Calu3 (cell line): ENCODE measurements at regions not wholly inside any gene's neighbourhood (a gene's known extent, or its start where the extent isn't known, plus 50 kb on each side); places are given as distances from the start of the nearest gene placed in this dataset.

Source experiments
- BruUV-seq: library from RNA; stranded (reverse); fragments of 400-500 nt; replicated peaks from 2 replicates; lab custom pipeline; 2021; lab: Mats Ljungman, UMichigan
- CTCF ChIA-PET: fragments of 300-600 bp; sonication (Branson Sonifier 250); formaldehyde crosslinking; loops from one replicate; lab custom pipeline; 2022; ENCODE audit warnings: antibody characterized with exemption; lab: Charles Lee
- DNase-seq: peaks from one replicate; pipeline ENCODE4 v3.0.0; 2022
- H3K27ac Mint-ChIP-seq: one replicate; pipeline ENCODE4 v1.8.0; 2022; ENCODE audit warnings: mixed read lengths; ENCODE audit not compliant: unreplicated experiment
- H3K27me3 Mint-ChIP-seq: one replicate; pipeline ENCODE4 v1.8.0; 2022; ENCODE audit warnings: mixed read lengths; ENCODE audit not compliant: unreplicated experiment
- H3K36me3 Mint-ChIP-seq: one replicate; pipeline ENCODE4 v1.8.0; 2022; ENCODE audit warnings: mild to moderate bottlenecking, moderate library complexity, mixed read lengths; ENCODE audit not compliant: insufficient read depth, unreplicated experiment
- H3K4me1 Mint-ChIP-seq: one replicate; pipeline ENCODE4 v1.8.0; 2022; ENCODE audit warnings: mild to moderate bottlenecking, low read depth, mixed read lengths; ENCODE audit not compliant: unreplicated experiment
- H3K4me3 Mint-ChIP-seq: one replicate; pipeline ENCODE4 v1.8.0; 2022; ENCODE audit warnings: mild to moderate bottlenecking, low read depth, moderate library complexity, mixed read lengths; ENCODE audit not compliant: unreplicated experiment
- H3K9me3 Mint-ChIP-seq: one replicate; pipeline ENCODE4 v1.8.0; 2022; ENCODE audit warnings: low read depth, mixed read lengths; ENCODE audit not compliant: unreplicated experiment
- CTCF ChIP-seq: fragments of 200-600 bp; IDR thresholded peaks from one replicate; pipeline ENCODE4 v1.8.0; 2022; ENCODE audit warnings: antibody characterized with exemption; ENCODE audit not compliant: unreplicated experiment
- intact Hi-C: fragments of 100-400 bp; cut with micrococcal nuclease; formaldehyde crosslinking; loops from one replicate; pipeline ENCODE4 v1.10.0; 2022; ENCODE audit not compliant: unreplicated experiment

- CTCF ChIA-PET, result no interaction called here
- Mint-ChIP-seq H3K27me3 (no peaks in the 10 kb centered on the region), H3K9me3 (no peaks in the 10 kb centered on the region), H3K36me3 (no peaks in the 10 kb centered on the region), H3K27ac (no peak overlapping the region), H3K4me1 (no peaks in the 10 kb centered on the region), H3K4me3 (no peak overlapping the region)
- intact Hi-C loops, result no loop called here
- no TSS peak for BruUV-seq
- no peak for DNase-seq
- TF ChIP-seq CTCF, result no peak
Measured at GRCh38 chr21:39094847-39095579, 88.2 kb downstream of the PSMG1 start.

- intact Hi-C loops, result no loop called here
- TF ChIP-seq CTCF, result no peak
- Mint-ChIP-seq H3K4me1 (no peaks in the 10 kb centered on the region), H3K27me3 (no peaks in the 10 kb centered on the region), H3K9me3 (no peaks in the 10 kb centered on the region), H3K4me3 (no peak overlapping the region), H3K27ac (no peak overlapping the region), H3K36me3 (no peaks in the 10 kb centered on the region)
- CTCF ChIA-PET, result no interaction called here
- no TSS peak for BruUV-seq
- DNase-seq, result no peak
Measured at GRCh38 chr21:39094087-39094780, 89.0 kb downstream of the PSMG1 start.

- Mint-ChIP-seq H3K9me3 (no peaks in the 10 kb centered on the region), H3K4me1 (no peaks in the 10 kb centered on the region), H3K36me3 (no peaks in the 10 kb centered on the region), H3K4me3 (no peak overlapping the region), H3K27ac (no peak overlapping the region), H3K27me3 (no peaks in the 10 kb centered on the region)
- no peak for DNase-seq
- TF ChIP-seq CTCF, result no peak
- intact Hi-C loops, result no loop called here
- CTCF ChIA-PET, result no interaction called here
- BruUV-seq, result no TSS peak
Measured at GRCh38 chr21:39093526-39093925, 89.7 kb downstream of the PSMG1 start.

GRCh38 chr21:39088831-39089380, 94.3 kb downstream of the PSMG1 start:
- H3K27me3 Mint-ChIP-seq, result peaks cover 2% of the 10 kb centered on the region
- no peak overlapping the region for H3K4me3 Mint-ChIP-seq
- intact Hi-C loops, result no loop called here
- no peak for DNase-seq
- no peak for TF ChIP-seq CTCF
- H3K4me1 Mint-ChIP-seq, result no peaks in the 10 kb centered on the region
- no peaks in the 10 kb centered on the region for H3K36me3 Mint-ChIP-seq
- no peaks in the 10 kb centered on the region for H3K9me3 Mint-ChIP-seq
- no peak overlapping the region for H3K27ac Mint-ChIP-seq
- no TSS peak for BruUV-seq
- CTCF ChIA-PET, result no interaction called here
